ENCODE measurements at regions not wholly inside any gene's neighbourhood (a gene's known extent, or its start where the extent isn't known, plus 50 kb on each side); places are given as distances from the start of the nearest gene placed in this dataset.
"Not testable (repeated sequence)": the region's sequence is repeated elsewhere in the genome, so short reads cannot be mapped to it uniquely, and the experiment has no call there.

DNA sequence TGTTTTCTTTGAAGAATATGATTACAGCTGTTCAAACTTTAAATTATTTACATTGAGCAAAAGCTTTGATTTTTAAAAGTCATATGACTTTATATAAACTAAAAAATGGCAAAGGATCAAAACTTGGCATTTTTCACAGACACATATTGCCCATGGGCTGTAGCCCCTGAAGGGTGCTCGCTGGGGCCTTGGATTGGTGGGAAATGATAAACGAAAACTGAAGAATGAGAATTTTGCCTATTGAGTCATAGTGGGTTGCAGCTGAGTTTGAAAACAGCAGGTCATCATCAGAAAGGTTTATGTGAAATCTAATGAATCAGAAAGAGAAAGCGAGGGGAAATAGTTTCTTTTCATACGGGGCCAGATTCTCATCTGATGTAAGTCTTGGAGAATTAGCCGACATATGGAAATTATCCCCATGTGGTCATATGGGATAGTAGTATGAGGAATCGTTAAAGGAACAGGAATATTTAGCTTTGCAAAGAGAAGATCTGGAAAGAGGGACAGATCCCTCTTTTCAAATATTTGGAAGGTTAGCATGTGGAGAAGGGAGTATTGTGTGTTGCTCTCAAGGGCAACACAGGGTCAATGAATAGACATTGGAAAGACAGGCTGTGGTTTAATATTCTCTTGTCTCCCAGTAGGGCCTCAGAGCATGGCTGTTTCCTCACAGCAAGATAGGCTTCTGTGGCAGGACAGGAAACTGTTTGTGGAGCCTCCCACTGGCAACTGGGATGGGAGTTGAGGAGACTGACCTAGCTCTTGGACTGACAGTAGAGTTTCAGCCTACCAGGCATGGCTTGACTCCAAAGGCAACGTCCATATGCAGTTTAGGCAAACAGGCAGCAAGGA is 119.0 kb downstream of the FZD1 start:
- H3K4me2 ChIP-seq (ENCODE audit: low read length): no peak overlapping the region

GRCh38 chr7:91383905-91384274 is 119.7 kb downstream of the FZD1 start:
- no peaks in the 10 kb centered on the region for H3F3A ChIP-seq (ENCODE audit: low read length, unreplicated experiment)
- no peak overlapping the region for H3K4me3 ChIP-seq (ENCODE audit: low read length)
- intact Hi-C loops (cut with micrococcal nuclease): no loop called here
- no peaks in the 10 kb centered on the region for H3K79me2 ChIP-seq (ENCODE audit: low read length)
- no peak overlapping the region for H3K27ac ChIP-seq (ENCODE audit: low read length)
- ATAC-seq: no peak
- TF ChIP-seq EZH2 (IDR thresholded peaks at IDR 0.05; ENCODE audit: low read length, unreplicated experiment): no peak
- no peak for TF ChIP-seq EZH2phosphoT487 (IDR thresholded peaks at IDR 0.05; ENCODE audit: borderline replicate concordance, low read length)
- TF ChIP-seq CTCF (conservative IDR thresholded peaks at IDR 0.05; ENCODE audit: low read depth, low read length): no peak
- no peaks in the 10 kb centered on the region for H3K27me3 ChIP-seq (ENCODE audit: low read length)
- DNase-seq: no peak
- ChIA-PET POLR2A (ENCODE audit: unreplicated experiment) (no interaction called here), CTCF (no interaction called here)
- H3K9ac ChIP-seq (ENCODE audit: low read length): no peak overlapping the region
- no peaks in the 10 kb centered on the region for H3K4me1 ChIP-seq (ENCODE audit: insufficient read depth, low read length)
- no peaks in the 10 kb centered on the region for H3K9me3 ChIP-seq (ENCODE audit: low read length)
- H3K36me3 ChIP-seq (ENCODE audit: low read depth, low read length): no peaks in the 10 kb centered on the region
- H3K9me2 ChIP-seq (replicated peaks; ENCODE audit: low read length): no peaks in the 10 kb centered on the region
- no TSS peak for BruUV-seq (replicated peaks)
- no peak overlapping the region for H2AFZ ChIP-seq (ENCODE audit: low read length)
- H4K20me1 ChIP-seq (ENCODE audit: low read length): no peaks in the 10 kb centered on the region
- H3K4me2 ChIP-seq (ENCODE audit: low read length): no peak overlapping the region

More for the DNA sequence above, 119.0 kb downstream of the FZD1 start:
- no TSS peak for BruUV-seq (replicated peaks)
- TF ChIP-seq EZH2phosphoT487 (IDR thresholded peaks at IDR 0.05; ENCODE audit: borderline replicate concordance, low read length) (no peak), EZH2 (IDR thresholded peaks at IDR 0.05; ENCODE audit: low read length, unreplicated experiment) (no peak), CTCF (conservative IDR thresholded peaks at IDR 0.05; ENCODE audit: low read depth, low read length) (no peak)
- Histone ChIP-seq H3K9me2 (replicated peaks; ENCODE audit: low read length) (no peaks in the 10 kb centered on the region), H2AFZ (ENCODE audit: low read length) (no peak overlapping the region), H3K79me2 (ENCODE audit: low read length) (no peaks in the 10 kb centered on the region), H3K4me1 (ENCODE audit: insufficient read depth, low read length) (no peaks in the 10 kb centered on the region), H3K4me3 (ENCODE audit: low read length) (no peak overlapping the region), H3K36me3 (ENCODE audit: low read depth, low read length) (no peaks in the 10 kb centered on the region), H3K27ac (ENCODE audit: low read length) (no peak overlapping the region), H4K20me1 (ENCODE audit: low read length) (no peaks in the 10 kb centered on the region), H3K9ac (ENCODE audit: low read length) (no peak overlapping the region), H3K9me3 (ENCODE audit: low read length) (no peaks in the 10 kb centered on the region), H3F3A (ENCODE audit: low read length, unreplicated experiment) (no peaks in the 10 kb centered on the region), H3K27me3 (ENCODE audit: low read length) (no peaks in the 10 kb centered on the region)
- DNase-seq (no peak), ATAC-seq (no peak)
- intact Hi-C loops (cut with micrococcal nuclease): no loop called here
- POLR2A ChIA-PET (ENCODE audit: unreplicated experiment): no interaction called here
- CTCF ChIA-PET: no interaction called here

GRCh38 chr7:91394757-91395156 is 130.5 kb downstream of the FZD1 start:
- H3K9ac ChIP-seq (ENCODE audit: low read length); H3K27me3 ChIP-seq (ENCODE audit: low read length); DNase-seq; H3K36me3 ChIP-seq (ENCODE audit: low read depth, low read length); H3K27ac ChIP-seq (ENCODE audit: low read length); H3K4me1 ChIP-seq (ENCODE audit: insufficient read depth, low read length); BruUV-seq (replicated peaks); H3K9me2 ChIP-seq (replicated peaks; ENCODE audit: low read length); intact Hi-C loops (cut with micrococcal nuclease); H3K4me2 ChIP-seq (ENCODE audit: low read length); POLR2A ChIA-PET (ENCODE audit: unreplicated experiment); H4K20me1 ChIP-seq (ENCODE audit: low read length); H3K9me3 ChIP-seq (ENCODE audit: low read length); H3K4me3 ChIP-seq (ENCODE audit: low read length); ATAC-seq; H2AFZ ChIP-seq (ENCODE audit: low read length); H3K79me2 ChIP-seq (ENCODE audit: low read length); CTCF ChIA-PET; H3F3A ChIP-seq (ENCODE audit: low read length, unreplicated experiment): not testable (repeated sequence)

DNA sequence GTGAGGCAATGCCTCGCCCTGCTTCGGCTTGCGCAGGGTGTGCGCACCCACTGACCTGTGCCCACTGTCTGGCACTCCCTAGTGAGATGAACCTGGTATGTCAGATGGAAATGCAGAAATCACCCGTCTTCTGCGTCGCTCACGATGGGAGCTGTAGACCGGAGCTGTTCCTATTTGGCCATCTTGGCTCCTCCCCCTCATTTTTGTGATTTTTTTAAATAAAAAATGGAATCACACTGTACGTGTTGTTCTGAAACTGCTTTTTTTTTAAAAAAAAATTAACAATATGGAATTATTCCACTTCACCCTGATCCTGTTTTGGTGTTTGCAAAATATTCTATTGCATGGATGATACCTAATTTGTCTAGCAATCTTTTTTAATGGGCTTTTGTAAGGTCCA is 131.1 kb downstream of the FZD1 start:
- H3K79me2 ChIP-seq (ENCODE audit: low read length); BruUV-seq (replicated peaks); POLR2A ChIA-PET (ENCODE audit: unreplicated experiment); H3K9me2 ChIP-seq (replicated peaks; ENCODE audit: low read length); H4K20me1 ChIP-seq (ENCODE audit: low read length); H3K4me3 ChIP-seq (ENCODE audit: low read length); H3K27ac ChIP-seq (ENCODE audit: low read length); H3K4me1 ChIP-seq (ENCODE audit: insufficient read depth, low read length); H3K9me3 ChIP-seq (ENCODE audit: low read length); H2AFZ ChIP-seq (ENCODE audit: low read length); ATAC-seq; H3K9ac ChIP-seq (ENCODE audit: low read length); H3F3A ChIP-seq (ENCODE audit: low read length, unreplicated experiment); H3K4me2 ChIP-seq (ENCODE audit: low read length); intact Hi-C loops (cut with micrococcal nuclease); DNase-seq; H3K27me3 ChIP-seq (ENCODE audit: low read length); H3K36me3 ChIP-seq (ENCODE audit: low read depth, low read length): not testable (repeated sequence)
- CTCF ChIA-PET: interaction anchor here (0.7 kb wide), 1 partner anchor 59 kb away, joined by 5 read pairs; no protein-coding TSS in a partner anchor
